ENCODE measurements at regions not wholly inside any gene's neighbourhood (a gene's known extent, or its start where the extent isn't known, plus 50 kb on each side); places are given as distances from the start of the nearest gene placed in this dataset.

DNA sequence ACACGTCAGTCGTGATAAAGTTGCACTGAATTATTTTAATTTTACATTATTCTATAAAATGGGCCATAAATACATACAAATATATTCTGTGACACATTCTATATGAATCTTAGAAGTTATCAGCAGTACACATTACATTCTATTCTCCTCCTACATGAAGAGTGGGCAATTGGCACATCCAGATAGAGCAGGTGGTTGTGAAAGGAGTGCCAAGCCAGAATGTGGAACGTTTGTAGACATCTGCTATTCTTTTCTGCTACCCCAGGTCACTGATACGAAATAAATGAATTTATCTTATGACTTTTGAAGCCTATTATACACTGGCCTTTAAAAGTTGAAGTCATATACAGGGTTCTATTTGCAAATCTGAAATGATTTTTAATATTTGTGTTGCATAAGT, 373.2 kb downstream of the PCDH17 start:
- FAIRE-seq (no peak), DNase-seq (ENCODE audit: insufficient read length, low spot score) (no peak)
- no peak for TF ChIP-seq TAF1 (IDR thresholded peaks at IDR 0.05; ENCODE audit: low read depth, low read length)
- no peak for TF ChIP-seq POU2F2 (IDR thresholded peaks at IDR 0.05; ENCODE audit: low read depth, low read length)
- no peak for TF ChIP-seq POLR2A (IDR thresholded peaks at IDR 0.05; ENCODE audit: low read depth, low read length)
- no peak for TF ChIP-seq POLR2AphosphoS5 (IDR thresholded peaks at IDR 0.05; ENCODE audit: low read depth, low read length)
- no peak for TF ChIP-seq SPI1 (IDR thresholded peaks at IDR 0.05; ENCODE audit: low read depth, low read length)
- no peak for TF ChIP-seq PAX5 (IDR thresholded peaks at IDR 0.05; ENCODE audit: insufficient read depth, low read length, severe bottlenecking)

DNA sequence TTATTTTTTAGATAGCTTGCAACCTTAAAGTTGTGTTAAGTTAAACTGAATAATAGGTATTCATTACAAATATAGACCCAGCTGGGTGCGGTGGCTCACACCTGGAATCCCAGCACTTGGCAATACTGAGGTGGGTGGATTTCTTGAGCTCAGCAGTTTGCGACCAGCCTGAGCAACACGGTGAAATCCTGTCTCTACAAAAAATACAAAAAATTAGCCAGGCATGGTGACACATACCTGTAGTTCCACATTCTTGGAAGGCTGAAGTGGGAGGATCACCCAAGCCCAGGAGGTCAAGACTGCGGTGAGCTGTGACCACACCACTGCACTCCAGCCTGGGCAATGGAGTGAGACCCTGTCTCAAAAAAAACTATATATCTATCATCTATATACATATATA, 386.5 kb downstream of the PCDH17 start:
- TF ChIP-seq POLR2AphosphoS5 (IDR thresholded peaks at IDR 0.05; ENCODE audit: low read depth, low read length) (no peak), TAF1 (IDR thresholded peaks at IDR 0.05; ENCODE audit: low read depth, low read length) (no peak), POLR2A (IDR thresholded peaks at IDR 0.05; ENCODE audit: low read depth, low read length) (no peak), POU2F2 (IDR thresholded peaks at IDR 0.05; ENCODE audit: low read depth, low read length) (no peak), SPI1 (IDR thresholded peaks at IDR 0.05; ENCODE audit: low read depth, low read length) (no peak), PAX5 (IDR thresholded peaks at IDR 0.05; ENCODE audit: insufficient read depth, low read length, severe bottlenecking) (no peak)
- no peak for FAIRE-seq
- no peak for DNase-seq (ENCODE audit: insufficient read length, low spot score)

DNA sequence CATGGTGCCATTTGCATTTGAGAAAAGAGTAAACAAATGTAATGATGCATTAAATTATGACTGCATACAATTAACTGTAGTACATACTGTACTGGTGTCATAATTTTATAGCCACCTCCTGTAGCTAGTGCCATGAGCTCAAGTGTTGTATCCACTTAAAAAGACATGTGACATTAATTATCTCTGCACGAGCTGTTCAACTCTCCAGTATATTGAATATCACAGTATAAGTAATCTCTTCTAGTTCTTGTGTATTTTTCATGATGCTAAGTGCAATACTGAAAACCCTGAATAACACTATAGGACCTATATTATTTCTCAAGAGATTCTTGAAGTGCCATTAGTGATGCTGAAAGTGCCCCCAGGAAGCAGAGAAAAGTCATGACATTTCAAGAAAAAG, 387.3 kb downstream of the PCDH17 start:
- TF ChIP-seq PAX5 (IDR thresholded peaks at IDR 0.05; ENCODE audit: insufficient read depth, low read length, severe bottlenecking) (no peak), POLR2A (IDR thresholded peaks at IDR 0.05; ENCODE audit: low read depth, low read length) (no peak), POU2F2 (IDR thresholded peaks at IDR 0.05; ENCODE audit: low read depth, low read length) (no peak), TAF1 (IDR thresholded peaks at IDR 0.05; ENCODE audit: low read depth, low read length) (no peak), POLR2AphosphoS5 (IDR thresholded peaks at IDR 0.05; ENCODE audit: low read depth, low read length) (no peak), SPI1 (IDR thresholded peaks at IDR 0.05; ENCODE audit: low read depth, low read length) (no peak)
- FAIRE-seq (no peak), DNase-seq (ENCODE audit: insufficient read length, low spot score) (no peak)

DNA sequence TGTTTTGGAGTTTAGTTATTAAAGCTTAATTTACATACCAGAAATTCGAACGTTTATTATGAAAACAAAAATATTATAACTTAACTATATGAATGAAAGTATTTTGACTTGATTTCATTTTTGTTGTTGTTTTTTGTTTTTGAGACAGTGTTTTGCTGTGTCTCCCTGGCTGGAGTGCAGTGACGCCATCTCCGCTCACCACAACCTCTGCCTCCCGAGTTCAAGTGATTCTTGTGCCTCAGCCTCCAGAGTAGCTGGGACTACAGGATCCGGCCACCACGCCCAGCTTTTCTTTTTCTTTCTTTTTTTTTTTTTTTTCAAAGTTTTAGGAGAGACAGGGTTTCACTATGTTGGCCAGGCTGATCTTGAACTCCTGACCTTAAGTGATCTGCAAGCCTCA, 392.6 kb downstream of the PCDH17 start:
- no peak for FAIRE-seq
- no peak for DNase-seq (ENCODE audit: insufficient read length, low spot score)
- TF ChIP-seq SPI1 (IDR thresholded peaks at IDR 0.05; ENCODE audit: low read depth, low read length) (no peak), POLR2A (IDR thresholded peaks at IDR 0.05; ENCODE audit: low read depth, low read length) (no peak), PAX5 (IDR thresholded peaks at IDR 0.05; ENCODE audit: insufficient read depth, low read length, severe bottlenecking) (no peak), TAF1 (IDR thresholded peaks at IDR 0.05; ENCODE audit: low read depth, low read length) (no peak), POLR2AphosphoS5 (IDR thresholded peaks at IDR 0.05; ENCODE audit: low read depth, low read length) (no peak)

DNA sequence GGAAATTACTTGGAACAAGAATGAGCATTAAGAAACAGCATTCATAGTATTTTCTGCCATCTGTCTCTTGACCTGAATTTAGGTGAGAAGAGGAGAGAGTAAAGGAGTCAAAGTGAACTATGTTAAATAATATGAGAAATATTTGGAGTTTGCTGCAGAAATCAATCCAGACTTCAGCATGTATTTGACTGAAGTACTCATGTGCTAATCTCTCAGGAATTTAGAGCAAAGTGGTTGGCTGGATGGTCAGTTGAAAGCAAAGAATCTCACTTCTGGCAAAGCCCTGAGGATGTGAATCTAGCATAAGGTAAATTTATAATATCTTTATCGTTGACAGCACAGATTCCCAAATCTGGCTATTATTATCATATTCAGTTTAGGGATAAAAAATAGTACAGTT, 394.3 kb downstream of the PCDH17 start:
- TF ChIP-seq TAF1 (IDR thresholded peaks at IDR 0.05; ENCODE audit: low read depth, low read length) (no peak), PAX5 (IDR thresholded peaks at IDR 0.05; ENCODE audit: insufficient read depth, low read length, severe bottlenecking) (no peak), POU2F2 (IDR thresholded peaks at IDR 0.05; ENCODE audit: low read depth, low read length) (no peak), POLR2A (IDR thresholded peaks at IDR 0.05; ENCODE audit: low read depth, low read length) (no peak), POLR2AphosphoS5 (IDR thresholded peaks at IDR 0.05; ENCODE audit: low read depth, low read length) (no peak), SPI1 (IDR thresholded peaks at IDR 0.05; ENCODE audit: low read depth, low read length) (no peak)
- FAIRE-seq (no peak), DNase-seq (ENCODE audit: insufficient read length, low spot score) (no peak)

DNA sequence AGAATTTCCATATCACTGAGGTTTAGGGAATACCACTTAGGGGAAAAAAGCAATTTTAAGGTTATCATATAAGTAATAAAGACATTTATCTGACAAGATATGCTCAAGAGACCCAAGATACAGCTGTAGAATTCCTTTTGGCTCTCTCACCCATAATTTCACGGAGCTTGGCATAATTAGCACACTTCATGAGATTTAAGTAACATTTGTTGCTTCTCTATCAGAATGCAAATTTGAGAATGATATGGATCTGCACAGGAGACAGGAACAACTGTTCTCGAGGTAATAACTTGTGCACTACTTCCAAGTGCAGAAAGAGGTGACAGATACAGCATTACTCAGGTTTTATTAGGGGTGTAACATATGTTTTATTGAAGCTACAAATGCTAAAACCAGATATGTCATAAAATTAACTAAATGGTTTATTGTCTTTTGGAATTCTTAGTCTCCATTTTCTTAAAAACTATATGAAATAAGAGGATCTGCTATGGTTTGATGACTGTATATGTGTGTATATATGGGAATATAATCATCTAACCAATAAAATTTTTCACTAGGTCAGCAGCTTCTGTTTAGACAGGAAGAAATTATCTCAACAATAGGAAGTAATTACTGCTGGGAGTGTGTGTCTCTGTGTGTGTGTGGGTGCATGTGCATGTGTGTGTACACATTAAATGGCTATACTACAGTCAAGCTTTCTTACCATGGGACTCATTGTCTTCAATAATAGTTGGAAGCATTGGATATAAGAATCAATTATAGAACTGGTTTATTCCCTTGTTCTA, 401.3 kb downstream of the PCDH17 start:
- DNase-seq (ENCODE audit: insufficient read length, low spot score): no peak
- TF ChIP-seq TAF1 (IDR thresholded peaks at IDR 0.05; ENCODE audit: low read depth, low read length) (no peak), POLR2A (IDR thresholded peaks at IDR 0.05; ENCODE audit: low read depth, low read length) (no peak), SPI1 (IDR thresholded peaks at IDR 0.05; ENCODE audit: low read depth, low read length) (no peak), PAX5 (IDR thresholded peaks at IDR 0.05; ENCODE audit: insufficient read depth, low read length, severe bottlenecking) (no peak), POLR2AphosphoS5 (IDR thresholded peaks at IDR 0.05; ENCODE audit: low read depth, low read length) (no peak), POU2F2 (IDR thresholded peaks at IDR 0.05; ENCODE audit: low read depth, low read length) (no peak)
- FAIRE-seq: no peak

DNA sequence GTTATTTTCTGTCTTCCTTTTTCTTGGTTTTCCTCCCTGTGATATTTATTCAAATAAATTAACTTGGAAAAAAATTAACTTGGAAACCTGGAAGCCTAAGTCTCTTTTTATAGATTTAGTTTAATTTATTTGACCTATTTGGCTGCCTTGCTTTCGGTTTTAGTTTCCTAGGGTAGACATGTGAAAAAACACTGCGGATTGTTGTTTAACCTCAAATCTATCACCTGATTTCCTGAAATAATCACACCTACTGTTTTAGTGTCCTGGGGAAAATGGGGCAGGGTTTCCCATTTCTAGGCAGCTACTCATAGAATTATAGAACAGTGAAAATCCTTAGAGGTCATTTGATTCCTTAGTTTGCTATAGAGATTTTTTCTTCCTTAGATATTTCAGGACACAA, 412.4 kb downstream of the PCDH17 start:
- FAIRE-seq (no peak), DNase-seq (ENCODE audit: insufficient read length, low spot score) (no peak)
- TF ChIP-seq POU2F2 (IDR thresholded peaks at IDR 0.05; ENCODE audit: low read depth, low read length) (no peak), TAF1 (IDR thresholded peaks at IDR 0.05; ENCODE audit: low read depth, low read length) (no peak), POLR2A (IDR thresholded peaks at IDR 0.05; ENCODE audit: low read depth, low read length) (no peak), SPI1 (IDR thresholded peaks at IDR 0.05; ENCODE audit: low read depth, low read length) (no peak), POLR2AphosphoS5 (IDR thresholded peaks at IDR 0.05; ENCODE audit: low read depth, low read length) (no peak), PAX5 (IDR thresholded peaks at IDR 0.05; ENCODE audit: insufficient read depth, low read length, severe bottlenecking) (no peak)

DNA sequence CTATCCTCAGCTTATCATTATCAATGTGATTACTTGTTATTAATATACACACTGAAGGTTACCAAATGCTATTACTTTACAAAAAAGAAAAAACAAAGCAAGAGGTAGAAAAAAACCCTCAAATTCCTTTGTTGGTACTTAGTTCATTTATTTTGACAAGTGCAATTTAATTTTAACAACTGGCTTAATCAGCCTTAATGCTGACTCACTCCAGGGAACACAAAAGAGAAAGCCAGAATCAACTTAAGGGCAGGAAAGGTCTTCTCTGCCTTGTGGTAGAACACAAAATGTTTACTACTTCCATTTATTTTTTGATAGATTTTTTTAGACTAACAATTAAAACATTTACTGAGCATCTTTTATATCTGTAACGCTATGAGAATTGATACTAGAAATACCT, 417.1 kb downstream of the PCDH17 start:
- no peak for DNase-seq (ENCODE audit: insufficient read length, low spot score)
- no peak for FAIRE-seq

DNA sequence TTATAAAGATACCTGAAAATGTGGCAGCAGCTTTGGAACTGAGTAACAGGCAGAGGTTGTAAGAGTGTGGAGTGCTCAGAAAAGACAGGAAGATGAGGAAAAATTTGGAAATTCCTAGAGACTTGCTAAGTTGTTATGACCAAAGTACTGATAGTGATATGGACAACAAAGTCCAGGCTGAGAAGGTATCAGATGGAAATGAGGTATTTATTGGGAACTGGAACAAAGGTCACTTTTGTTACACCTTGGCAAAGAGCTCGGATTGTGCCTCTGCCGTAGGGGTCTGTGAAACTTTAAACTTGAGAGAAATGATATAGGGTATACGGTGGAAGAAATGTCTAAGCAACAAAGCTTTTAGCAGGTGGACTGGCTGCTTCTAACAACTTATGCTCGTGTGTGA, 419.9 kb downstream of the PCDH17 start:
- no peak for TF ChIP-seq SPI1 (IDR thresholded peaks at IDR 0.05; ENCODE audit: low read depth, low read length)
- TF ChIP-seq POLR2A (IDR thresholded peaks at IDR 0.05; ENCODE audit: low read depth, low read length): no peak
- TF ChIP-seq POU2F2 (IDR thresholded peaks at IDR 0.05; ENCODE audit: low read depth, low read length): no peak
- no peak for TF ChIP-seq TAF1 (IDR thresholded peaks at IDR 0.05; ENCODE audit: low read depth, low read length)
- no peak for TF ChIP-seq PAX5 (IDR thresholded peaks at IDR 0.05; ENCODE audit: insufficient read depth, low read length, severe bottlenecking)
- FAIRE-seq (no peak), DNase-seq (ENCODE audit: insufficient read length, low spot score) (no peak)

More for the DNA sequence above, 417.1 kb downstream of the PCDH17 start:
- TF ChIP-seq POU2F2 (IDR thresholded peaks at IDR 0.05; ENCODE audit: low read depth, low read length) (no peak), POLR2AphosphoS5 (IDR thresholded peaks at IDR 0.05; ENCODE audit: low read depth, low read length) (no peak), SPI1 (IDR thresholded peaks at IDR 0.05; ENCODE audit: low read depth, low read length) (no peak), TAF1 (IDR thresholded peaks at IDR 0.05; ENCODE audit: low read depth, low read length) (no peak), PAX5 (IDR thresholded peaks at IDR 0.05; ENCODE audit: insufficient read depth, low read length, severe bottlenecking) (no peak), POLR2A (IDR thresholded peaks at IDR 0.05; ENCODE audit: low read depth, low read length) (no peak)

Data from GM12891 (cell line).